PC-9 (cell line): ENCODE measurements at regions not wholly inside any gene's neighbourhood (a gene's known extent, or its start where the extent isn't known, plus 50 kb on each side); places are given as distances from the start of the nearest gene placed in this dataset.

Source experiments
- EZH2 ChIP-seq: fragments of 200-600 bp; sonication (generic); IDR thresholded peaks from 2 replicates; pipeline ENCODE4 v1.8.0; 2017; ENCODE audit warnings: antibody characterized with exemption, low read depth
- TF ChIP-seq, protein P1 (sequence below): fragments of 200-600 bp; sonication (generic); conservative IDR thresholded peaks from 2 replicates; pipeline ENCODE4 v1.6.1; 2017; ENCODE audit warnings: mixed run types, antibody characterized with exemption, mild to moderate bottlenecking, moderate library complexity

DNA sequence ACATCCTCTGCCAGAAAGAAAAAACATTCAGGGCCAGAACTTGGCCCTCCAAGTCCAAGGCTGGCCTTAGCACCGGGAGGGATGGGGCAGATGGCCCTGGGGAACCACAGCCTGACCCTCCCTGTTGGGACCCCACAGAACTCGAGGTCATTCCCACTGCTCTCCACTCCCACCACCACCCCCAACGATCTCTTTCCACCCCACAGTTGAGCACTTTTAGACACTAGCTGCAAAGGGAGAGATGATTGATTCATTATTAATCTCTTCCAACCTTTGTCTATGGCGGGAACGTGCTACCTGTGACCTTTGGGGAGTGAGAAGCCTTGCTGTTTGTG, 869.7 kb downstream of the BRD1 start:
- TF ChIP-seq, protein P1, sequence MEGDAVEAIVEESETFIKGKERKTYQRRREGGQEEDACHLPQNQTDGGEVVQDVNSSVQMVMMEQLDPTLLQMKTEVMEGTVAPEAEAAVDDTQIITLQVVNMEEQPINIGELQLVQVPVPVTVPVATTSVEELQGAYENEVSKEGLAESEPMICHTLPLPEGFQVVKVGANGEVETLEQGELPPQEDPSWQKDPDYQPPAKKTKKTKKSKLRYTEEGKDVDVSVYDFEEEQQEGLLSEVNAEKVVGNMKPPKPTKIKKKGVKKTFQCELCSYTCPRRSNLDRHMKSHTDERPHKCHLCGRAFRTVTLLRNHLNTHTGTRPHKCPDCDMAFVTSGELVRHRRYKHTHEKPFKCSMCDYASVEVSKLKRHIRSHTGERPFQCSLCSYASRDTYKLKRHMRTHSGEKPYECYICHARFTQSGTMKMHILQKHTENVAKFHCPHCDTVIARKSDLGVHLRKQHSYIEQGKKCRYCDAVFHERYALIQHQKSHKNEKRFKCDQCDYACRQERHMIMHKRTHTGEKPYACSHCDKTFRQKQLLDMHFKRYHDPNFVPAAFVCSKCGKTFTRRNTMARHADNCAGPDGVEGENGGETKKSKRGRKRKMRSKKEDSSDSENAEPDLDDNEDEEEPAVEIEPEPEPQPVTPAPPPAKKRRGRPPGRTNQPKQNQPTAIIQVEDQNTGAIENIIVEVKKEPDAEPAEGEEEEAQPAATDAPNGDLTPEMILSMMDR = no peak
- no peak for TF ChIP-seq EZH2
